ENCODE measurements at regions not wholly inside any gene's neighbourhood (a gene's known extent, or its start where the extent isn't known, plus 50 kb on each side); places are given as distances from the start of the nearest gene placed in this dataset.

DNA sequence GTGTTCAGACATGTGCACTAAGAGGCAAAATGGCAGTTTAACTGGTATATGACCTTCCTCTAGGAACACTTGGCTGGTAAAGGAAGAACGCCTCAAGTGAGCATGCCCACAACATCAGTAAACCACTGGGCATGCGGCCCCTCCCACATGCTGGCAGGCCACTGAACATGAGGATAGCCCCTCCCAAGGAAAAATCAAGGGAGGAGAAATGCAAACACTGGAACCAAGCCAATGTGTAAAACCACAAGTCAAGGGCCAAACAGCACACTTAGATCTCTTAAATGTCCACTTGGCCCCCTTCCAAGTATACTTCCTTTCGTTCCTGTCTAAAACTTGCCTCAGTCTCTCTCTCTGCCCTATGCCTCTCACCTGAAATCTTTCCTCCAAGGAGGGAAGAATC is 980.8 kb downstream of the TSN start:
- no peak for DNase-seq (ENCODE audit: low read depth)

GRCh38 chr2:122737429-122738077 is 982.1 kb downstream of the TSN start:
- no peak for DNase-seq (ENCODE audit: low read depth)

DNA sequence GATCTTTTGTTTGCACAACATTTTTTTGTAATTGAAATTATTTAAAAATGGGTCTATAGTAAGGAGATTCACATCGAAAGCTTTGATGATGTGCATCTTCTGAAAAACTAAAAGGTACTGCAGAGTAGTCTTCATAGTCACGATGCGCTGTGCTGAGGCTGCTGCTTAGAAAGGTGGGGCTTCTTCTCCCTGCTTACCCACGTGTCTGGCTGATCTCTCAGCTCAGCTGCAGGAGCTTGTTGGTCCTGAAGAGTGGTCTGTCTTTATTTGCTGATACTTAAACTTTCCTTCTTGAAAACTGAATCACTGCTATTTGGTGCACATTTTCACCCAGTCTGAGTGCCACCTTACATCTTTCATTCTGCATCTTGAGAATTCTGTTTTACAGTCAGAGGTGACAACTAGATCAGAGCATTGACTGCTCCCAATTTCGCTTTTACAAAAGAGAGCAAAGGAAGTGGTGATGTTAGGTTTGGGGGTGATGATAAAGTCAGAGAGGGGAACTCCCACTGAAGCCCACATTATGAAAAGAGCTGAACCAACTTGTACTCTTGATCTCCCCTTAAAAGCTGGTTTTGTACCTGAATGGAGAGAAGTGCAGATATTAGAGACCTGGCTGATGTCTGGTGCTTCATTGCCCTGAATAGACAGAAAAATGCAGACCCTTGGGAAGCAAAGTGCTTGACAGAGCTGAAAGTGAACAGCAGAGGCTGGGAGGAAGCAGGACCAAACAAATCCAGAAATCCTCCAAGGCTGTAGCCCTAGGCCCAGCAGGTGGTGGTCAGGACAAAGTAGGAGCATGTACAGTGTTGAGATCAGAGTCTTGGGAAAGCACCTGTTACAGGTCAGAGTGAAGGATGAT is 984.5 kb downstream of the TSN start:
- DNase-seq (ENCODE audit: low read depth) = no peak

DNA sequence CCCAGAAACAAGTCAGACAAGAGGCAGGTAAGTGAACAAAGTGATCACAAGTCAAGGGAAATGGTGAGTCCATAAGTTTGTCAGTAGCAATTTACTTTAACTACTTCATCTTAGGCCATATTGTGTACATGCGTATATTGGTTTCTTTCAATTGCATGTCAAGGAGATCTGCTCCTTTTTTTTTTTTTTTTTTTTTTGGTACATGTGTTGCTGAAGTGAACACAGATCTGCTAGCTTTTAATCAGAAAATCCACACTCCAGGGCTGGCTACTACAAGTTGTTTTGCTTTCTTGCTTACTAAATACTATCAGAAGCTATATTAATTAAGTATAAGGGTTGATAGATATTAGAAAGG is 985.1 kb downstream of the TSN start:
- DNase-seq (ENCODE audit: low read depth) = no peak

GRCh38 chr2:122741403-122741802 is 986.0 kb downstream of the TSN start:
- no peak for DNase-seq (ENCODE audit: low read depth)

DNA sequence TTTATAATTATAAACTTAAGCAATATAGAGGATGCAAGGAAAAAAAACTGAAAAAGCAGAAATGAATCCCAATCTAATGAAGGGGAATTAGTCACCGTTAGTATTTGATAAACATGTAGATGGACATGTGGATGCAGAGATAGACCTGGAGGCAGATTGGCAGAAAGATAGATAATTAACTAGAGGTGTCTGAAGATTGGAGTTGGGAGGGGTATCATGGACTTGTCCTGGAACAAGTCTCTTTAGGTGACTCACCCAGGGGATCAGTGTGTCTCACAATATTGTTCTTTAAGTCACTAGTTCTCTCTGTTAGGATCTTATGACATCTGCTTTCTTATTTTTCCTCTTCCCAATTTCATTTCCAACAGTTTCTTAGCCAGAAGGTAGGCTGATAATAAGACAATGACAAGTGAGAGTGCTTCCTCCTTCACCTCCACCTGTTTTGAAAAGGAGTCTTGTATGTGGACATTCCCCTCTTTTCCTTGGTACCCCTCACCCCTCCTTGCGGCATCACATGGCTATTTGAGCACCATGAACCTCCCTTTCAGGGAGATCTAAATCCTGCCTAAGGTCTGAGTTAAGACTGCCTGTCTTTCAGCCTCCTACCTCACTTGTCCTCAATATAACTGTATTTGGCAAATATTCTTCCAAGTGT is 987.7 kb downstream of the TSN start:
- no peak for DNase-seq (ENCODE audit: low read depth)

DNA sequence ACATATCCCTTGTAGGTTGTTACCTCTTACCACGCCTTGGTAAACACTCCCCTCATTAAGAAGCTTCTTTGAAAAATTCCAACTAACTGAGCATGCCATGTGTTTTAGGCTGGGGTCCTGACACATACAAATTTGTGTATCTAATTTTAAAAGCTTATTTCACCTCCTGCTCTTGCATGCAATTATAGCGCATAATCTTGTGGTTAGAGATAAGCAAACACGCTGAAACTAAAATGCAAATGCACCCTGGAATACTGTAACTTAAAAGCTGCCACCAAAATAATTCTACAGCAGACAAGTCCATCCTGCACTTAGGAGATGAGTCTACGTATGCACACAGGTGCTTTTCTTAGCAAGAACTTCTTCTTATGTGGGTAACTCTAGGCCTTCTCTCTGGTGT is 990.2 kb downstream of the TSN start:
- no peak for DNase-seq (ENCODE audit: low read depth)

DNA sequence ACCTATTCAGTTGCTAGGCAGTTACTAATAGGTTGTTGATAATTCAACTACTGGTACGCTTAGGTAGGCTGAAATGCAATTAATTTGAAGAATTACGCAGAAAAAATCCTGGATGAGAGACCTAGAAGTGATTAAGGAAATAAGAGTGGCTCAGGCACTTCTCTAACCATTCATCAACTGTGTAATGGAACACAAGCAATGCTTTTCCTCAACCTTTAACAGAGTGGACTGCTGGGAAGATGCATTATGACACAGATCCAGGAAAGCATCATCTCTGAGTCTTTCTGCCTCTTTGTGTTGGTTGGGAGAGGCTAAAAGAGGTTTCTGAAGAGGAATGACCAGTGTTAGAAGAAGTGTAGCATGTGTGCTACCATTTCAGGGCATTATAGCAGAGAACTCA is 992.2 kb downstream of the TSN start:
- DNase-seq (ENCODE audit: low read depth) = no peak

DNA sequence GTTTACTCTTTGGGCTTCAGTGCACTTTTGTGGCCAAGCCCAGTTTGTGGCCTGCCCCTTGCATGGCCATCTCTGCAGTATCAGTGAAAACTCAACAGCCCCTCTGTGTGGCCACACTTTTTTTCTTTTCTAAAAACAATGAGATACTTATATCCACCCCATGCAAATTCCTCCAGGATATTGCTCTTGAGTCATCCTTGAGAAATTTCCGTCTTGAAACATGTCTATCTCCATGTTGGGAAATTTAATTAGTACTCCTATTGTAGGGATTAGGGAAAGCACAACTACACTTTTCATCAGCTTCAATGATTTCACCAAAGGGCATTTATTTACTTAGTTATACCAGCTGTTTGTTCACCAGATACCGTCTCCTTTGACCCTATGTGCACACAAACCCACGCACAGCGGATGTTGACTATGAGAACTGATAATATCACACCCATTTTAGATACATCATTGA is 993.1 kb downstream of the TSN start:
- no peak for DNase-seq (ENCODE audit: low read depth)

DNA sequence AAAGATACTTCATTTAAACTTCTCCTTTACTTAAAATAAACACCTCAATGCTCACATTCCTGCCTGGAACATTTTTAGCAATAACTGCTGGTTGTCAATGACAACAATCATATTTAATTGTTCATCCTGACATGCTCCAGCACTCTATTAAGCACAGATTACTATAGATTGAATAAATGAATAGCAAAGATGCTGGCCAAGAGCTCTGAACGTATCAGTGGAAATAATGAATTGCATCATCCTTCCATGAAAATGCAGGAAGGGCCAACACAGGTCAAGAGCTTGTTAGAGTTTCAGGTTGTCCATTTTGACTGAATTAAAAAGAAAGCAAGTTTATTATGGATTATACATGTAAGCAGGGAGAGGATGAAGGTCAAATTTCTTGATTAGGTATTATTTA is 994.0 kb downstream of the TSN start:
- no peak for DNase-seq (ENCODE audit: low read depth)

DNA sequence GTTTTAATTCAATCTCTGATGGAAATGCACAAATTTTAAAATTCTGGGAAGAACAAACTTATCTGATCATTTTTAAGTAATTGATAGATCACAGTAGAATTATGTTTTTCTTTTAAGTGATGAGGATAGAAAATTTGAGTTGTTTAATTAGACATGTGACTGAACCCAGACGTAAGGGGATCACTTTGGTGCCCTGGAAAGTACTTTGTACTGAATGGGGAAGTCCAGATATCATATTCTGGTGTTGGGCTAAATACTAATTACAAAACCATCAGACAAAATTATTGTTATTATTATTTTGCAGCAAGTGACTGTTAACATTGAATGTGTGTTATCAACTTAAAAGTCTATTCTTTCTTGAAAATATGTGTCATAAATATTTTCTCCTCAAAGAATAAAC is 994.6 kb downstream of the TSN start:
- DNase-seq (ENCODE audit: low read depth) = no peak

DNA sequence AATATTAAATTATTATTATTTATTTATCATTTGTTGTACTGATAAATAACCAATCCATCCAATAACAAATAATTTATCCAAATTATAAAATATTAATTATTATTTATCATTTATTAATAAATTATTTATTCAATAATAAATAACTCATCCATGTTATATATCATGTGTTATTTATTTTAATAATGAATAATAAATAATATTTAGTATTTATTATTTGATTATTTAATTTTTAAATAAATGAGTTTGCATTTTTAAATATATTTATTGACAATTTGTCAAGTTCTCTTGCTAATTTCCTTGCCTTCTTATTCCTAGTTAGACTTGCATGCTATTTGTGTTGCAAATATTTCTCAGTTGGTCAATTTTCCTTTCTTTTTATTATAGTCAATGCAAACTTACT is 995.4 kb downstream of the TSN start:
- DNase-seq (ENCODE audit: low read depth) = no peak

- DNase-seq (ENCODE audit: low read depth) = no peak
These were observed 997.9 kb downstream of the TSN start for GRCh38 chr2:122753336-122753735.

- no peak for DNase-seq (ENCODE audit: low read depth)
These were observed 999.1 kb downstream of the TSN start for GRCh38 chr2:122754561-122754960.

DNA sequence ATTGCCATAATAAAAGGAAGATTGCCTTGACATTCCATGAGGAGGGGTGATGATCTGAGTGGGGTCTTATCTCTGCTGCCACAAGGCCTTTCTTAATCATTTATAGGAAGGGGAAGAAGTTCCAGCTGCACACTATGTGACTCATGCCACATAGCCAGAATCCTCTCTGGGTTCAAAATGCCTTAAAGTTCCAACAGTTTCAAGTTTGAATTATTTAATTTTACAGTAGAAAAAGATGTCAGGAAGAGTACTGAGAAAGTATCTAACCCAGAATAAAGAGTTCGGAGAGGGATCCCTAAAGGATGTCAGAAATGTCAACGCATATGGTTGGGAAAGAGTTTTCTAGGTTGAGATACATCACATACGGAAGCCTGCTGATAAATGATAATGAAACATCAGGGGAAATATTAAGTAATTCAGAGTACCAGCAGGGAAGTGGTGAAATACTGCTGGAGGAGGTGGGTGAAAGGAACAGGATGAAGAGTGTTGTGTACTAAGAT is 999.9 kb downstream of the TSN start:
- DNase-seq (ENCODE audit: low read depth) = no peak

DNA sequence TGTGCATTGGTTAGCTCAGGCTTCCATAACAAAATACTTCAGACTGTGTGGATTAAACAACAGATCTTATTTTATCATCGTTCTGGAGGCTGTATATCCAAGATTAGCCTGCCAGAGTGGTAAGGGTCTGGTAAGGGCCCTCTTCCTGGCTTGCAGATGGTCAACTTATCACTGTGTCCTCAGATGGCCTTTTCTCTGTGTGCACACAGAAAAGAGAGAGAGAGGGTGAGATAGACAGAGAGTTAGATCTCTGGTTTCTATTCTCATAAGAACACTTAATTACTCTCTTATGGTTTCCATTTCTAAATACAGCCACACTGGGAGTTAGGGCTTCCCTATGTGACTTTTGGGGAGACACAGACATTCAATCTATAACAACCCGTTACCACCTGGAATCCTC is 1003.5 kb downstream of the TSN start:
- DNase-seq (ENCODE audit: low read depth) = no peak

DNA sequence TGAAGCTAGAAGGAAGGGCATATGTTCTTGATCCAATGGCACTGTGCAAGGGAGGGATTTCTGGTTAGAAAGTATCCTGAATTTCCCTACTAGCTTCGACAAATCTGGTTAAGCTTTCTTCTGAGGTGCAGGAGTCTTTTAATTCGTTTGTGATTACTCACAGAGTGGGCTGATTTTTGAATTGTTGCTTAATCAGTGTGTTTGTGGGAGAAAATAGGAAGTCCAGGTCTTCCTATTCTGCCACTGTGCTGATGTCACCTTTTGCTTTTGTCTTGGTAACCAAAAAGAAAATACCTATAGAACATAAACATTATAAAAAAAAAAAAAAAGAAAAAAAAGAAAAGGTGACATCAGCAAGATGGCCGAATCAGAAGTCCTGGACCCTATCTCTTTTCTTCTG is 1008.6 kb downstream of the TSN start:
- no peak for DNase-seq (ENCODE audit: low read depth)

GRCh38 chr2:122780251-122780650 is 1024.8 kb downstream of the TSN start:
- DNase-seq (ENCODE audit: low read depth) = no peak

DNA sequence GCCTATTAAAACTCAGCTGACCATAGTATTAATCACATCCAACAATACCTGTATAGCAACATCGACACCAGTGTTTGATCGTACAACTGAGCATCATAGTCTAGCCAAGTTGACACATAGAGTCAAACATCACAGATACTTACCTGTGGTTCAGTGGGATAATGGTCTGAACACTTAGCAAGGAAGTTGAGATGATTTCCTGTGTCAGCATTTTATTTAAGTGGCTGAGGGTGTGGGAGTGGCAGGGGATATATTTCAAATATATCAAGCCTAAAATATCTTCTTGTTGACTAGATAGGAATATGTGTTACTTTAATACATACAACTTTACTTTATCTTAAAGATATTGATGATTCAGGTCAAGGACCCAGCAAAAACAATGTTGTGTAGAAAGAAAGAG is 1038.6 kb downstream of the TSN start:
- DNase-seq (ENCODE audit: low read depth) = no peak

GRCh38 chr2:122795763-122796162 is 1040.3 kb downstream of the TSN start:
- DNase-seq (ENCODE audit: low read depth) = no peak

GRCh38 chr2:122799391-122799790 is 1043.9 kb downstream of the TSN start:
- DNase-seq (ENCODE audit: low read depth) = no peak

DNA sequence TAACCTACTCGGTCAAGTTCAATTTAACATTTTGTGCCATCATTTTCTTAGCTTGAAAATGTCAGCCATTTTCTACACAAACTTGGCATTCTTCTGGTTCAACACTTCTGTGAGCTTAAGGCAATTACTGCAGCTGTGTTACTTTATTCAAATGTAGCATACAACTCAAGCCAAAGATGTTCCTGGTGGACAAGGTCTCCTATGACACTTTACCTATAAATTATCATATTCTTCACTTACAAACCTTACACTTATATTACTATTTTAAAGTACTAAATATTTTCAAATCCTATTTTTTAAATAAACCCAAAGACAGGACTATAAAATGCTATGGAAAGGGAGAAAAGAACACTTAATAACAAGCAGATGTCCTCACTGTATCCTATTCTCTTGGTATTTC is 1045.3 kb downstream of the TSN start:
- no peak for DNase-seq (ENCODE audit: low read depth)

DNA sequence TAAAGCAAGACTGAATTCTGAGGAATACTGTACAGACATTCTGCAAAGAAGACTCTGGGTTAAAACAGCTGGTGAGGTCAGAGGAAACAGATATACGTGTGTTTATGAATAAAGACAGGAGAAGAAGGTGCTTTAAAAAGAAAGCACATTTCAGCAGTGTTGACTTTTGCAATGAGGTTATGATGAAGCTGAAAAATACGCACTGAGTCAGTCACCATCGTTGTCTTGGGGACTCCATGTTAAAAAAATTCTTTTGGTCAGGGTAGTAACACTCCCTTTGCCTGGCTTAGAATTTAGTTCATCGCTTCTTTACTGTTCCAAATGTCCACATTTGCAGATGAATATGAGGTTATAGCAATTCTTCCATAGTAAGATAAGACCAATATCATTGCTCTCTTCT is 1049.0 kb downstream of the TSN start:
- no peak for DNase-seq (ENCODE audit: low read depth)

Data from stimulated activated CD8-positive, alpha-beta memory T cell treated with anti-CD3 and anti-CD28 coated beads, Interleukin-4, amount 100 ng/mL, for 24 hours (primary cell).